ENCODE measurements at regions not wholly inside any gene's neighbourhood (a gene's known extent, or its start where the extent isn't known, plus 50 kb on each side); places are given as distances from the start of the nearest gene placed in this dataset.
"Not testable (repeated sequence)": the region's sequence is repeated elsewhere in the genome, so short reads cannot be mapped to it uniquely, and the experiment has no call there.

DNA sequence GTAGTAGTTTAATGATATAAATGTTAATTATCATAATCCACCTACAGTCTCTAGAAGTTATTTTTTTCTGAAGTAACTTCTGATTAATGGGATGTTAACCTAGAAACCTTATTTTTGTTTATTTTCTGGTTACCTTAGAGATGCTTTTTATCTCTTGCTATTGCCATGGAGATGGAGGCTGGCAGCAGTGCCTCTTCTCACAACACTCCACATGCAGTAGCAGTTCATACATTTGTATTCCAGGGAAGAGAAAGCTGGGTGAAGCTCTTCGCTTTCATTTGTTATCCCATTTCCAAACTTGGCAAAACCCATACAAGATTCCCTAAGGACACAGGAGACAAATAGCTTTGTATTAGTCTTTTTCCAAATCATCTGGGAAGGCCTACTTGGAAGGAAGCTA, 1794.1 kb upstream of the LRRTM1 start:
- no peak for DNase-seq (ENCODE audit: low read depth)

DNA sequence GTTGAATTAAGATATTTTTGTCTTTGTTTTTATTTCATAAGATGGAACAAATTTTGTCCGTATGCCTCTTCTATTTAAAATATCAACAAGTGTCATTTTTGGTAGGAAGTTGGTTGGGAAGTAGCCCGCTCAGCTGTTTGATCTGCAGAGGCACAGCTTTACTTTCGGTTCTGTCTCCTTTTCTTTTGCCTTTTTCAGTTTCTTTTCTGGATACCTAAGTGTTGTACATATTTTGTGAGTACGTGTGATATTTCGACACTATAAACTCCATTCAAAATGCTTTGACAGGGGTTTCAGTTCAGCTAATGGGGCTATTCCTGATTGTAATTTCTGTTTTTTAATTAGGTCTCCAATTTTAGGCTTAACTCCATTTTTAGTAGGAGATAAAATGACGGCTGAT, 1785.0 kb upstream of the LRRTM1 start:
- no peak for DNase-seq (ENCODE audit: low read depth)

DNA sequence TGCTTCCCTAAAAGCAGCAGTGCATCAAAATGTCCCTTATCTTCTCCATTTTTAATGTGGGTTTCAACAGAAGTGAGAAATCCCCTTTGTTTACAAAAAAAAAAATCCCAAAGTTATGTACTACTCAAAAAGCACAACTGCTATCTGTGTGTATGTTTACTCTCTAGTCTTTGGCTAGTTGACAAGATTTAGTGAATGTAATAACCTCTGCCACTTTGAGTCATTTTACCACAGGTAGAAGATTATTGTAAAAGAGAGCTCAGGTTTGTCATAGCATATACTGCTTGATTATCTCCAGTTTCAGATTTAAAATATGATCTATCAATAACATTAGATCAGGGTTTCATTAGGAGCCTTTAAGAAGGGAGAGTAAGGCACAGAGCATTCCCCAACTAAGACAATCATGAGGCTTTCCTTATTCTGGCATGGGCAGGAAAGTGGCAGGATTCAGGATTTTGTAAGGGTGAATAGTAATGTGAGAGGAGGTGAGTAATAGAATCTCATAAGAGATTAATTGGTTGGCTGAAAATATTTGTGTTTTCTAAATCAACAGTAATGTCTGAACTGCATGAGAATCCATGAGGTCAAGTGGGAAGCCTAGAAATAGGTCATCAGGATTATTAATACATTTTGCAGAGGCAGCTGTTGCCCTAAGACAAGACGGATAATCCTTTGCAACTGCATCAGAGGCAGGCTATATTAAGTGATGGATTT, 1780.3 kb upstream of the LRRTM1 start:
- DNase-seq (ENCODE audit: low read depth) = no peak

DNA sequence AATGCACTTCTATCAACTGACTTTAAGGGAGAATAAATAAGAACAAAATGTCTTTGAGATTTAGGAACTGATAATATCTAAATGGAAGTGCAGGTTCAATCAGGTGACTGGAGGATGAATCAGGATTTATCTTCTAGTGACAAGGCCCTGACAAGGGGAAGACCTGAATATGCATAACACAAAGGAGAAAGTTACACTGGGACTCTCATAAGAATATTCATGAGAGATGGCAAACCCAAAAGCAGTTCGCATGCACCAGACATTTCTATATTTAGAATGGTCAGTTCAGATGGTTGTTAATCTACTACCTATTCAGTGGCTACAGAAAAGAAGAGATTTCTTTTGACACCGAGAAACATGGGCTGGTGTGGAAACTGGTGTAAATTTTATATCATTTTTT, 1771.3 kb upstream of the LRRTM1 start:
- DNase-seq (ENCODE audit: low read depth) = no peak

DNA sequence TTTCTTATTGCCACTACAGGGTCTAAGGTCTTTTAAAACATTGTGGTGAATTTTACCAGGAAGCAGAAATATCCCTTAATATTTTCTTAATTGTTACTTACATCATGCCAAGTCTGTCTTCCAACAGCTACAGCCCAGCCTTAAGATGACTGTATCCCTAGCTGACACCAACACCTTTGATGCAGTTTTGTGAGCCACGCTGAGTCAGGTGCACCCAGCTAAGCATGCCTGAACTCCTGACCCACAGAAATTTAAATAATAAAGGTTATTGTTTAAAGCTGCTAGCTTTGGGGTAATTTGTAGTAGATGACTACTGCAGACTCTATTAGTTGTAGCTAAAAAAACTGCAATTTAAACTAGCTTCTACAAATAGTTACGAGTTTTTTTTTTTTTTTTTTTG, 1757.9 kb upstream of the LRRTM1 start:
- no peak for DNase-seq (ENCODE audit: low read depth)

DNA sequence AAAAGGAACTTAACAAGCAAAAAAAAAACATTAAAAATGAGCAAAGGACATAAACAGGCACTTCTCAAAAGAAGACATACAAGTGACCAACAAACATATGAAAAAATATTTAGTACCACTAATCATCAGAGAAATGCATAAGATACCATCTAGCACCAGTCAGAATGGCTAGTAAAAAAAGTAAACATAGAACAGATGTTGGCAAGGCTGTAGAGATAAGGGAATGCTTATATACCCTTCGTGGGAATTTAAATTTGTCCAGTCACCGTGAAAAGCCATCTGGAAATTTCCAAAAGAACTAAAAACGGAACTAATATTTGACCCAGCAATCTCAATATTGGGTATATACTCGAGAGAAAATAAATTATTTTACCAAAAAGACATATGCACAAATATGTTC, 1751.3 kb upstream of the LRRTM1 start:
- DNase-seq (ENCODE audit: low read depth) = no peak

DNA sequence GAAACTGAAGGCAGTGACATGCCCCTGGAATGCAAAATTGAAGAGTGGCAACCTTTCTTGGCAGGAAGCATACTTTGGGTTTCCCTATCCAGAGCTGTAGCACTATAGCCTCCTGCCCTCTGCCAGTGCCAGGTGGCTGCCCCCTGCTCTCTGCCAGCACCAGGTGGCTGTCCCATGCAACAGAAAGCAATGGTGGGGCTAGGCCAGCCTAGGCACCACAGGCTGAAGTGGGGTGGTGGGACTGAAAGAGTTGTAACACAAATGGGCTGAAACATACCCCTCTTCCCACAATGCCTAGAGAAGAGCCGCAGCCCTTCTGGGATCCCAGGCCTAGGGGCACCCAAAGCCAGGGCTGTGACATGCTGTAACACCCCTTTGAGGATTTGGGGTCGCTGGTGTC, 1739.3 kb upstream of the LRRTM1 start:
- DNase-seq (ENCODE audit: low read depth) = no peak

DNA sequence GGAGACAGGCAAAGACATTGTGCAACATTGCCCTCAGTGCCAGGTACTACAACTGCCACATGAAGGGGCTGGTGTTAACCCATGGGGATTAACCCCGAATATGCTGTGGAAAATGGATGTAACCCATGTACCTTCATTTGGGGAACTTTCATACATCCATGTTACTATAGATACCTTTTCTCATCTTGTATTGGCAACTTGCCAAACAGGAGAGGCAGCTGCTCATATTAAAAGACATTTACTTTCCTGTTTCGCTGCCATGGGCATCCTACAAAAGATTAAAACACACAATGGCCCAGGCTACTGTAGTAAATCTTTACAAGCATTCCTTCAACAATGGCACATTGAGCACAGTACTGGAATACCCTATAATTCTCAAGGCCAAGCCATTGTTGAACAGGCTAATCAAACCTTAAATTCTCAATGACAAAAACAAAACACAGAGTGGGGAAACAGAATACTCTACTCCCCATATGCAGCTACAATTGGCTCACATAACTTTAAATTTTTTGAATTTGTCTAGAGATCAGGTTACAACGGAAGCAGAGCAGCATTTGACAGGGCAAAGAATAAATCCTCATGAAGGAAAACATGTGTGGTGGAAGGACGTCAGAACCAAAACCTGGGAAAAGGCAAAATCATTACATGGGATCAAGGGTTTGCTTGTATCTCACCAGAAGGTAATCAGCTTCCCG, 1723.5 kb upstream of the LRRTM1 start:
- no peak for DNase-seq (ENCODE audit: low read depth)

DNA sequence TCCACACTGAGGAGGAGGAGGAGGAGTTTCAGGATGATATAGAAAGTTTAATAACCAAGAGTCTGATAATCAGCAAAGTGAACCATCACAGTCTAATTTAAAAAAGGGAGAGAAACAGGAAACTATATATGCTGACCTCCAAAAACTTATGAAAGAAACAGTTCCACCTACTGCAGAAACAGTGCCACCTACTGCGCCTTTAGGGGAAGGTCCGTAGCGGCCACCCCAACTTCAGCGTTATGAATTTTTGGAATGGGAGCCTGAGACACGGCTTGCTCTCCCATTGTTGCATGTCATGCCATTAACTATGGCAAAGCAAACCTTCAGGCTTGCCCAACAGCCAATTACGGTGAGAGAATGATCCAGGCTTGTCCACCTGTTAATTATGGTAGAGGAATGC, 1719.2 kb upstream of the LRRTM1 start:
- no peak for DNase-seq (ENCODE audit: low read depth)

DNA sequence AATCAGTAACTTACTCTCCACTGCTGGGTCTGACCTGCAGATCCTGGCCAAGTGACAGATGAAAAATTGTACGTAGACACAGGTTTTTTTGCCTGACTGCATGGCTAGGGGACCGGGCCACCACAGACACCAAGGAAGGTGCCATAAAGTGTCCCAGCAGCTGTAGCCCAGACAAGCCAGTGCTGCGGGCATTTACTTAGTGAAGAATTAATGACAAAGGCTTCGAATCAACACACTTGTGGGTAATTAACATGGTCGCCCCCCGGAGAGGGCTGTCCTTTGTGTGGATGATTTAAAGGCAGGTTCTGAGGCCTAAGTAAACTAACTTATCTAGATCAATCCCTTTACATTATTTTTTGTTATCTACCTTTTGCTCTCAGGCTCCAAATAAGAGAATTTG, 1709.1 kb upstream of the LRRTM1 start:
- no peak for DNase-seq (ENCODE audit: low read depth)

DNA sequence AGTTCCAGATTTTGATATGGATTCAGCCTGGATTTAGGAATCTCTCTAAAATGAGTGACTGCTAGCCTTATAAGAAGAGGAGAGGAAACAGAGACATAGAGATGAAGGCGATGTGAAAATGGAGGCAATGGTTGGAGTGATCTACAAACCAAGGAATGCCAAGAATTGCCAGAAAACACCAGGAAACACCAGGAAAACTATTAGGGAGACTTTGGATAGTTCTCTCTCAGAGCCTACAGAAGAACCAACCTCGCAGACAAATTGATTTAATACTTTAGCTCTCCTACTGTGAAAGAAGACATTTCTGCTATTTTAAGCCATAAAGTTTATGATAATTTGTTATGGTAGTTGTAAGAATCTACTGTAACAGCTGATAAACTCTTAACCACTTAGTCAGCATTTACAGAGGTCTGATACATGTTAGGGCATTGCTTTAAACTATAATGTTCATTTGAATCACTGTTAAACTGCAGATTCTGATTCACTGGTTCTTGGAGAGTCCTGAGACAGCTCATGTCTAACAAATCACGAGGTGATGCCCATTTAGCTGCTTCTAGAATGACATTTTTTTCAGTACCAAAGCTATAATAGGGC, 1702.6 kb upstream of the LRRTM1 start:
- no peak for DNase-seq (ENCODE audit: low read depth)

DNA sequence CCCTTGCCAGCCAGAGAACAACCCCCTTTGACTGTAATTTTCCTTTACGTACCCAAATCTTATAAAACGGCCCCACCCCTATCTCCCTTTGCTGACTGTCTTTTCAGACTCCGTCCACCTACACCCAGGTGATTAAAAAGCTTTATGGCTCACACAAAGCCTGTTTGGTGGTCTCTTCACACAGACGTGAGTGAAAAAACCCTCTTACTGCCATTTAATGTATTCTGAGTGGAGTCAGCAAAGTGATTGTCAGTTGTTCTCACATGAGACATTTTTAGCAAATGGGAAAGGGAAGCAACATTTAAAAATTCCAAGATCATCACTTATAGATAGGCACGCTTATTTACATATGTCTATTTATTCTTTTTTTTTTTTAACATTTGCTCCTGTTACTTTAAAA, 1701.3 kb upstream of the LRRTM1 start:
- not testable (repeated sequence) for DNase-seq (ENCODE audit: low read depth)

DNA sequence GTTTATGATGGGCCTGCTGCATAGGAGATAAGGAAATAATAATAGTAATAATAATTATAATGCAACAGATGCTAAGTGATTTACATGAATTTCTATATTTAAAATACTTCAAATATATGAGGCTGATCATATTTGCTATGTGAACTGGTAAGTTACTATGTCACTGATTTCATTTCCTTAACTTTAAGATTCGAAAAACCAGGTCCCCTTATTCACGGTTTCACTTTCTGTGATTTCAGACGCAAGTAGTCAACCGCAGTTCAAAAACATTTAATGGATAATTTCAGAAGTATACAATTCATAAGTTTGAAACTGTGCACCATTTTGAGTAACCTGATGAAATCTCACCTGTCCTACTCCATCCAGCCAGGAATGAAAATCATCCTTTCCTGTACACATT, 1697.1 kb upstream of the LRRTM1 start:
- DNase-seq (ENCODE audit: low read depth) = no peak

DNA sequence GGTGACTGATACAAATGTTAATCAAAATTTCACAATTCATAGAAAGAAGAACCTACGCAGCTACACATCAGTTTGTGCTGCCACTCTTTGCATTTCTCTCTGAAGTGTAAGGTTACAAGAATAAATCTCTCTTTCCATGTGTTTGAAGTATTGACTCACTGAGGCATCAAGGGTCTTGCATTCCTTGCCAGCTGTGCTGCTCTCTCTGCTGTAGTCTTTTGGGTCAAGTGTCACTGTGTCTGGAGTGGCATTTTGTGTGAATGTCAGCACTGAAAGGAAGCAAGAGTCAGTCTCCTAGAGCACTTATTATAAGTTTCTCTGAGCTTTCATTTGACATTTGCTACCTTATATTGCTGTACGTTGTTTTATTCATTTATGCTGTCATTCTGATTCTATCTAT, 1696.1 kb upstream of the LRRTM1 start:
- DNase-seq (ENCODE audit: low read depth) = no peak

DNA sequence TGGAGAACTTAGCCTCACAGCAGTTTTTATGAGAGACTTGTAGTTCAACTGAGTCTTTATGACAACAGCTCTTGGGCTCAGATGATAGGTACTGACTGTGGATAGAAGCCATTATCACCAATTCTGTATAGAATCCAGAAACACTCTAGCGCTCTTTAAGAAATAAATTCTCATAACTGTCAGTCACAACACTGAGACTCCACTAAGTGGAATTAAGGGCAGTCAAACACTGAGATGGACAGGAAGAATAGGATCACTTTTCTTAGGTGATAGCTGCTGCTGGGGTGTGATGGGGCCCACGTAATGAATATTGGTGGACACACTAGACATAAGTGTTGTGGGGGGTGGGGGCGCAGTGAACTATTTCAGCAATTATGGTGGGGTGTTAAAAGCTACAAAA, 1691.8 kb upstream of the LRRTM1 start:
- no peak for DNase-seq (ENCODE audit: low read depth)

DNA sequence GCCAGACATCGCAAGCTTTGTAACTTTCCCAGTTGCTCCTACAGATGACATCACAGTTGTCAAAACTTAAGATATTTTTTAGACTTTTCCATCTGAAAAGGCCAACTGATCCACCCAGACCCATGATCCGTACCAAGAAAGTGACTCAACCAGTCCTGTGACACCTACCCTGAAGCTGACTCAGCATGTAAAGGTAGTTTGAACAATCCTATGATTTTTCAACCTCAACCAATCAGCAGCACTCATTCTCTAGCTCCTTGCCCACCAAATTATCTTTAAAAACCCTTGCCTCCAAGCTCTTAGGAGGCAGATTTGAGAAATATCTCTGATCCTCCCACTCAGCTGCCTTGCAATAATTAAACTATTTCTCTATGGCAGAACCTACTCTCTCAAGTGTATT, 1686.7 kb upstream of the LRRTM1 start:
- DNase-seq (ENCODE audit: low read depth) = no peak

DNA sequence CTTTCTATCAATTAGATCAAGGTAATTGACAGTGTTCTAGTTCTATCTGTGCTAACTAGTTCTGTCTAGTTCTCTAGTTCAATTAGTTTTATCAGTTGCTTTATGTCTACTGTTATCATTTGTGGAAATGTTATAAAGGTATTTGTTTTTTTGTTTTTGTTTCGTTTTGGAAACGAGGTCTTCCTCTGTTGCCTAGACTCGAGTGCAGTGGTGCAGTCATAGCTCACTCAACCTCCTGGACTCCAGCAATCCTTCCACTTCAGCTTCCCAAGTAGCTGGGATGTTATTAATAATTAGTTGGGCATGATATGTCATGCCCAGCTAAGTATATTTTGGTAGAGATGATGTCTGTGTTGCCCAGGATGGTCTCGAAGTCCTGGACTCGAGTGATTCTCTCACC, 1682.8 kb upstream of the LRRTM1 start:
- no peak for DNase-seq (ENCODE audit: low read depth)

DNA sequence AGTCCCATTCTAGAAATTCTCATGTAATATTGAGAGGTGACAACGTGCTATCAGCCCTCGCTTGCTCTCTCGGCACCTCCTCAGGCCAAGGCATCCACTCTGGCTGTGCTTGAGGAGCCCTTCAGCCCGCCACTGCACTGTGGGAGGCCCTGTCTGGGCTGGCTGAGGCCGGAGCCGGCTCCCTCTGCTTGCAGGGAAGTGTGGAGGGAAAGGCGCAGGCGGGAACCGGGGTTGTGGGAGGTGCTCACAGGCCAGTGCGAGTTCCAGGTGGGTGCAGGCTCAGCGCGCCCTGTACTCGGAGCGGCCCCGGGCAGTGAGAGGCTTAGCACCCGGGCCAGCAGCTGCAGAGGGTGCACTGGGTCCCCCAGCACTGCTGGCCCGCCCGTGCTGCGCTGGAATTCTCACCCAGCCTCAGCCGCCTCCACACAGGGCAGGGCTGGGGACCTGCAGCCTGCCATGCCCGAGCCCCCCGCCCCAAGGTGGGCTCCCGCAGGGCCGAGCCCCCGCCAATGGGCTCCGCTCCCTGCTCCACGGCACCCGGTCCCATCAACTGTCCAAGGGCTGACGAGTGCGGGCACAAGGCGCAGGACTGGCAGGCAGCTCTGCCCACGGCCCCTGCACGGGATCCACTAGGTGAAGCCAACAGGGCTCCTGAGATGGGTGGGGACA, 1680.6 kb upstream of the LRRTM1 start:
- DNase-seq (ENCODE audit: low read depth) = no peak

DNA sequence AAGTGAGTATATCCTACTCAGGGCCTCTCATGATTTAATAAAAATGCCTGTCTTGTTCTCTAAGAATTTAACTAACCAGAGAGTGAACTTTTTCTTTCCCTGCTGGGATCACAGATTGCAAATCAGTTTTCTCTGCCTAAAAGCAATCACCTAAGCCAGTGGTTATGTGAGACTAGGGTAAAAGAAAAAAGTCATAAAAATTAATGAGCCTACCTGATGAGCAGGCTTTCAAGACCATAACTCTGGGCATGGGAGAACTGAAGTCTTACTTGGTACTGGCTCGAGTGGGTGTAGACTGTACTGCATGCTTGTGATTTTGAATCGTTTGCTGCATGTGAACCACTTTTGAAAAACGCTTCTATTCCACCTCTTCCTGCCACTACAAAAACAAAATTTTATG, 1677.0 kb upstream of the LRRTM1 start:
- DNase-seq (ENCODE audit: low read depth) = no peak

DNA sequence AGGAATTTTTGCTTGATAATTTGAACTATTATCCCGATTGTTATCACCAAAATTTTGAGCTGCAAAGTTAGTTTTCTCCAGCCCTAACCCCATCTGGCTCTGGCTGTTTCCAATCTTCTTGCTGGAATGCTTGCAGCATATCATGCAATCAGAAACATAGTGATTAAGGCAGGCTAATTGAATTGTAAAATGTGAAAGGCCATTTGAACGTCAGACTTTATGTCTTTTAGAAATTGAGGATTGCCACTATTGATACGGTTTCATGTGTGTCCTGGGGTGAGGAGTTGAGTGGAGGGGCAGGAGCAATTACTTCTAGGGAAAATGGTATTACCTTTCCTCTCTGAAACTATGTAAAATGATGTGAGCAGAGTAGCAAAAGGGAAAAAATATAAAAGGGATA, 1674.5 kb upstream of the LRRTM1 start:
- no peak for DNase-seq (ENCODE audit: low read depth)

DNA sequence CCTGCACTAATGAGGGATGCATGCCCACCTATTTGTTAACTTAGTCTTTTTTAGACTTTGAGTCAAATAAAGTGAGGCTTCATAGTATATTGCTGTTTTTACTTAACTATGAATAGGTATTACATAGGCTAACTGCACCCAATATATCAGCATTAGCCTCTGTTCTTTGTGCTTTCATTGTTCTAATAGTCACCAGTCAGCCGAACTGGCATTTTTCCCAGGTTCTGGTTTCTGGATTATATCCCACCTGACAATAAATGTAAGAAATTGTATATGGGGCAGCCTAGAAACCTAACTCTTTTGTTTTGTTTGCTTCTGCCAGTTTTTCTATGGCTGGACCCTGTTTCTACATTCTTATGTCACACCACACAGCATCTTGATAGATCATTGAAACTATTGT, 1672.4 kb upstream of the LRRTM1 start:
- no peak for DNase-seq (ENCODE audit: low read depth)

DNA sequence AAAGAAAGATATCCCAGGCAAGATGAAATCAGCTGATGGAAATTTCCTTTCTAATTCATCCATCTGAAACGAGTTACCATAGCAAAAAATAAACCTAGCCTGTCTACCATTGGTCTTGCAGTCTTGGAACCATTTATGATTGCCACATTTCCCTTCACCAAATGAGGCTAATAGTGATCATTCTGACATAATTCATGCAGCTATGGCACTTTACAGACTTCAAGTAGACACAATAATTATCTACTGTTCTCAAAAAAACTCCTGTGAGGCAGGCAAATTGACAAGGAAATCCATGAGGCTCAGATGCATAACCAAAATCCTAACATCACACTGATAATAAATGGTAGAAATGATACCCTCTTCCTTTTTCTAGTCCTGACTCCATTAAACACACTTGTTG, 1669.7 kb upstream of the LRRTM1 start:
- DNase-seq (ENCODE audit: low read depth) = no peak

DNA sequence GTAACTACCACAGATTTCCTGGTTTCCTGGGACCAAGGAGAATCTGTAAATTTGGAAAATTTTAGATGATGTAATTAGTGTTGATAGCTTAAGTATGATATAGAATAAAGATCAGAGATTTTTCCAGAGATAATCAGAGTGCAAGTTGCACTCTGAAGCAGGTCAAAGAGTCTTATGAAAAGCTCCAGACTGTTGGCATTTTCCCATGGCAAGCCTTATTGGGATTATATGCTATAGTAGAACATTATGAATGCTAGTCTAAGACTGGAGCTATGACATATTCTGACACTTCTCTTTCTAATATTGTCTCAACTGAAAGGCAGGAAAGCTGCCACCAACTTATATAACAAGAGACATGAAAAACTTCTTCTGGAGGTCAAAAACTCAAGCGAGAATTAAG, 1638.3 kb upstream of the LRRTM1 start:
- DNase-seq (ENCODE audit: low read depth) = no peak

Measured in HS-5 (cell line).